NOMO-1 treated with dmso at 0.1 percent for 144 hours (cell line): ENCODE measurements at regions not wholly inside any gene's neighbourhood (a gene's known extent, or its start where the extent isn't known, plus 50 kb on each side); places are given as distances from the start of the nearest gene placed in this dataset.

Source experiments
- DNase-seq: peaks from one replicate; lab custom pipeline; 2025; ENCODE audit not compliant: unreplicated experiment; lab: John Stamatoyannopoulos, UW

DNA sequence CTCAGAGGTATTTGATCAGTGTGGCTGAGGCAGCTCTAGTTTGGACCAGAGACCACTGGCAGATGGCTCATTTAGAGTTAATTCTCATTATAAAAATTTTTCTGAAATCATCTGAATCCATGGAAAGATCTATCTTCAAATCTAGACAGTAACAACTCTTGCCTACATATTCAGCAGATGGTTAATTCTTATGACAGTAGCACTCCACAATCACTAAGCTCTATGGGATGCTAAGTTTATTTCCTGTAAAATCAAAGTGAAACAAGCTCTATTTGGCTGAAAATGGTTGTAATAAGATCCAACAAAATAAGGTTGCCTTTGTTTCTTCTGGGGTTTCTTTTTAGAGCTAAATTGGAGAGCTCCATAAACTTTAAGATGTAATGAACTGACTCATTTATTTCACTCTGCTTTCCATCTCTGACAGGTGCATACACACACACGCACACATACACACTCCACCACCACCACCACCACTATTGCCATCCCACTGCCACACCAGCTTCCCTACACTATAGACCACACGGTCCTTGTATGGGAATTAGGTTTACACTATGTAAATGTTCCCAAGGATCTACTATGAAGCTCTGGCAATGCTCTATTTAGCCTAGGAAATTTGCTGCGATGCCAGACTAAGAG, 293.1 kb downstream of the RPAP3 start:
- no peak for DNase-seq

DNA sequence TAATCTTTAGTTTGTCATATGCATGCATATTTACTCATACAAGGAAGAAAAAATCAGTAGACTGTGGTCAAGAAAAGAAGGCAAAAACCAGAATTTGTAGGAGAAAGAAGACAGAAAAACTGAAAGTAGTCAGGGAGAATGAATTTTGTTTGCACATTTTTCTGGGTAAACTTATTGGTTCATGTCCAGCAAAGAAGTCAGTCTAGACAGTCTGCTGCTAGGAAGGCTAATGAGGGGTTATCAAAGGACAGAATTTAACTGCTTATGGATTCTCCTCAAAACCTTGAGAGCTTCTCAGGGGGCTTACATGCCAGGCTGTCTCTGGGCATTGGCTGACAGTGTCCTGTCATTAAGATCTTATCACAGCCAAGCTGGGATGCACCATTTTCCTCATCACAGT, 293.9 kb downstream of the RPAP3 start:
- no peak for DNase-seq

DNA sequence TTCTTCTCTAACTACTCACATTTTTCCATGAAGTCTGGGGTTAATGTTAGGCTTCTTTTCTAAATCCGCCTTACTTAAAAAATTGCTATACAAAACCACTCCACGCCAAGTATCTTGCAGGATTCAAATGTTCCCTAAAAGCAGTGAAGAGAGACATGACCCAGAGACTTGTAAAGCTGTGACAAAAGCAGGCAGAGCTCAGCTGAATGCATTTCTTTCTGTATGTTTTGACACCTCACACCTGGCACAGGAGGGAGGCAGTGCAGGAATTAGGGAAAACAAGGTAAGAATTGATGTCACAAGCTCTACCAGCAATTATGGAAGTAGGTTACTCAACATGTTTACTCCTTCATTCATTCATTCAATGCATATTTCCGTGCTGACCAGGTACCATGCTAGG, 295.0 kb downstream of the RPAP3 start:
- DNase-seq, result no peak

DNA sequence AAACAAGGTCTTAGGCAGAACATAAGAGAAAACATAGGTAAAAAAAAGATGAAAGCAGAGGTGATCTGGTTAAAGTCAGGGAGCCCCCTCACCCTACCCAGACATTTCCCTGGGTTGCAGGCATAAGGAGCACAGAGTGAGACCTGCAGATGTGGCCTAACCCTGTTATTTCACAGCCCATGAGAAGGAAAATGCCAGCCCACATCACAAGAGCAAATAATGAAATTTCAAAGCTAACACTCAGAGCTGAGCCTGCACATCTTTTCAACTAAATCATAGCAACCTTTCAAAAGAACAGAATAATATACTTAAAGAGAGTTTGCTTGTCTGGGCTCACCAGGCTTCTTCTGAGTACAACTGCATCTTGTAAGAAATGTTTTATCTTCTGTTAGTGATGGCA, 295.4 kb downstream of the RPAP3 start:
- no peak for DNase-seq

DNA sequence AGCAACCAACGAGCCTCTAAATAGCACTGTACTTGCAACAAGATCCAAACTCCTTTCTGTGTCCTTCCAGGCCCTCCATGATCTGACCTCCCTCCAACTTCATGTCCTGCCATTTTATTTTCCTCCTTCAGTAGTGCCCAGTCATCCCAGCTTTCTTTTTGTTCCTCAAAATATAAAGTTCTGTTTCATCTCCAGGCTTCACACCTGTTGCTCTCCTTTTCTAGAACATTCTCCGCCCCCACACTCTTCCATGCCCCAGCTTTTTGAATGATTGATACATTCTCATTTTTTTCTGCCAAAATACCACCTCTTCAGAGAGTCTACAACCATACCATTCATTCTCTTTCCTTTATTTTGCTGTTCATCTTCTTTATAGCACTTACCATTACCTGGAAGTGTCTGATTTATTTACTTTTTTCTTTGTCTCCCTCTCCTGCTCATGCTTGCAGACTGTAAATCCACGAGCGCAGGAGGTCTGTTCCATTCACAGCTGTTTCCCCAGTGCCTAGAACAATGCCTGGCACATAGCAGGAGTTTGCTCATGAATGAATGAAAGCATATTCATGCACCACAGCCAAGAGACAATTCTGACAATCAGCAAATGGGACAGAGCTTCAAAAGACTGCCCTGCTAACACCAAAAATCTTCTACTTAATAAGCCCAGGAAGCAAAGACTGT, 296.4 kb downstream of the RPAP3 start:
- DNase-seq, result no peak

DNA sequence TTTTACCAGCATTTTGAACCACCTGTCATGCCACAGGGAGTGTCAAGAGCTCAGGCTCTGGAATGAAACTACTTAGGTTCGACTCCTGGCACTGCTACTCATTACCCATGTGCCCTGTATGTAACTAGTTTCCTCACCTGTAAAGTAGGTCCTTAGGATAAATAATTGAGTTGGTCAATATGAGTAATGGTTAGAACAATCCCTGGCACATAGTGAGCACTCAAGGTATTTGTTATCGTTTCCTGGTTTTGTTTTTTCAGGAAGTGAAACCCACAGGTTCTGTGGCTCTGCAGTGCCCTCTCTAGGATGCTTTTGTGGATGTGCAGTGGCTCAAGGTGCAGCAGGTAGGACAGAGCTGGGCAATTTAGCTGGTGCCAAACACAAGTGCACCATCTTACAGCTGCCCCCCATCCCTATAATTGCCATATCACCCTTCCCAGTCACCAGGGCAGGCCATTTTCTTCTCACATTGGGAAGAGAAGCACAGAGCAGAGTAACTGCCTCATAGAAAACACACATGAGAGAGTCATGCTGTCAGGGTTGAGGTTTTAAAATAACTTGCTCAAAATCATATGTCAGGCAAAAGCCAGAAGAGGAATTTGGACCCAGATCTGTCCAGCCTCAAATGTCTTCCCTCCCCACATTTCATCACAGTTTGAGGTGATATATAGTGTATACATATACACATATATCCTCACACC, 297.5 kb downstream of the RPAP3 start:
- DNase-seq, result peak; percentile 36

DNA sequence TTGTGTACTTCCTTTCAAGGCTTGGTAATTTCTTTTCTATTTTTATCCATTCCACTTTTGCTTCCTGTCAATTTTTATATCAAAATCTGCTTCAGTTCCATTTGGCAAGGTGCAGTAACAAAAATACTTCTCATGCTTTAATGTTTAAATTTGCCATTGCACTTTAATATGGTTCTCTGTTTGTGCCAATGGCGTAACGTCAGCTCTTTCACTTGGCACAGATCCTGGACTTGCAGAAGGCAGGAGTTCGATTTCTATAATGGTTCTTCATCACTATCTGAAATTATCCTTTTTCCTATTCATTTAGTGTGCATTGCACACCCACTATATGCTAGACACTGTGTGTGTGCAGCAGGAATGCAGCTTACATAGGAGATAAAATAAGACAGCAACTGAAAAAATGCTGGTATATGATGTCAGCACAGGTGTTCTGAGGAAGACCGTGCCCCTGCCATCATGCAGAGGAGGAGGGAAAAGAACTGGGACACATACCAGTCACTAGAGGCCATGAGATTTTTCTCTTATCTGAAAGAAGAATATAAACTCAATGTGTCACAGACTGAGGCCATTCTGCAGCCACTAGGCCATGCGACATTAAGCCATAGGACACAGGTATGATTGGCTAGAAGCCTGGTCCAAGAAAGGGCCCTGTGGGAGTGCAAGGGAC, 298.2 kb downstream of the RPAP3 start:
- DNase-seq, result no peak

DNA sequence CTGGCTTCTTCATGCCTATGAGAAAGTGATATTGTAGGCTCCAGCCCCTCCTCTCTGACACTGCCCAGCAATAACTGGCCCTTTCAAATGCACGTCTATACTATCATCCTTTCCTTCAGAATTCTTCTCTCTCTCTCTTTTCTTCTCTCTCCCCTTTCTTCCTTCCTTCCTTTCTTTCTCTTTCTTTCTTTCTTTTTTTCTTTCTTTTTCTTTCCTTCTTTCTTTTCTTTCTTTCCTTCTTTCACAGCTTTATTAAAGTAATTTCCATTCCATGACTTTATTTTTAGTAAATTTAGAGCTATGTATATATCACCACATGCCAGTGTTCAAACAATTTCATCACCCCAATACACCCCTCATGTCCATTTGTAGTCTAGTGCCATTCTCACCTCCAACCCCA, 302.1 kb downstream of the RPAP3 start:
- no peak for DNase-seq

DNA sequence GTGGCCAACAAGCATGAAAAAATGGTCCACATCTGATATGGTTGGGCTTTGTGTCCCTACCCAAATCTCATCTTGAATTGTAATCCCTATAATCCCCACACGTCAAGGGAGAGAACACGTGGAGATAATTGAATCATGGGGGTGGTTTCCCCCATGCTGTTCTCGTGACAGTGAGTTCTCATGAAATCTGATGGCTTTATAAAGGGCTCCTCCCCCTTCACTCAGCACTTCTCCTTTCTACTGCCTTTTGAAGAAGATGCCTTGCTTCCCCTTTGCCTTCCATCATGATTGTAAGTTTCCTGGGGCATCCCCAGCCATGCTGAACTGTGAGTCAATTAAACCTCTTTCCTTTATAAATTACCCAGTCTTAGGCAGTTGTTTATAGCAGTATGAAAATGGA, 304.6 kb downstream of the RPAP3 start:
- peak; percentile 40 for DNase-seq

DNA sequence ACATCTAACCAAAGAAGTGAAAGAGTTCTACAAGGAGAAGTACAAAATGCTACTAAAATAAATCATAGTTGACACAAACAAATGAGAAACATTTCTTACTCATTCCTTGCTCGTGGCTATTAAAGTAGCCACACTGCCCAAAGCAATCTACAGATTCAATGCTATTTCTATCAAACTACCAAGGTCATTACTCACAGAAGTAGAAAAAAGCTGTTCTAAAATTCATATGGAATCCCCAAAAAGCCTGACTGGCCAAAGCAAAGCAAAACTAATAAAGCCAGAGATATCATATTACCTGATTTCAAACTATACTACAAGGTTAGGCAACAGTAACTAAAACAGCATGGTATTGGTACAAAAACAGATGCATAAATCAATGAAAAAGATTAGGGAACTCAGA, 305.6 kb downstream of the RPAP3 start:
- no peak for DNase-seq

DNA sequence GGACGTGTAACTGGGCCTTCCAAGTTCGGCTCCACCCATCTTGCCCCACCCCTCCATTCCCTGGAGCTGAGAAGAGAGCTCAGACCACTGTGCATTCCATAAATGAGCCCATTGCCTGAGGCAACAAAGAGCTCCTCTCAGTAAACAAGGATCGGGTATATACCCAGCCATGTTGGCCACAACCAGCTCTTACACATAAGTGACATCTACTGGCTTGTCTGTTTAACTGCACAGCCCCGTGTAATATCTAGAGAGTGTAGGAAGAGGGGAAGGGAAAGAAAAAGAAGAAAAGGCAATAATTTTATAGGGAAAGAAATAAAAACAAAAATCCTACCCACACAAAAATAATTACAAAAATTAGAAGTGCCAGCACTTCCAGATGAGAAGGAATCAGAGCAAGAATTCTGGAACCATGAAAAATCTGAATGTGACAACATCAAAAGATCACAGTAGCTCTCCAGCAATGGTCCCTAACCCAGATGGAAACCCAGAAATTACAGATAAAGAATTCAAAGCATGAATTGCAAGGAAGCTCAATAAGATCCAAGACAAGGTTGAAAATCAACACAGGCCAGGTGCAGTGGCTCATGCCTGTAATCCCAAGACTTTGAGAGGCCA, 308.1 kb downstream of the RPAP3 start:
- no peak for DNase-seq

DNA sequence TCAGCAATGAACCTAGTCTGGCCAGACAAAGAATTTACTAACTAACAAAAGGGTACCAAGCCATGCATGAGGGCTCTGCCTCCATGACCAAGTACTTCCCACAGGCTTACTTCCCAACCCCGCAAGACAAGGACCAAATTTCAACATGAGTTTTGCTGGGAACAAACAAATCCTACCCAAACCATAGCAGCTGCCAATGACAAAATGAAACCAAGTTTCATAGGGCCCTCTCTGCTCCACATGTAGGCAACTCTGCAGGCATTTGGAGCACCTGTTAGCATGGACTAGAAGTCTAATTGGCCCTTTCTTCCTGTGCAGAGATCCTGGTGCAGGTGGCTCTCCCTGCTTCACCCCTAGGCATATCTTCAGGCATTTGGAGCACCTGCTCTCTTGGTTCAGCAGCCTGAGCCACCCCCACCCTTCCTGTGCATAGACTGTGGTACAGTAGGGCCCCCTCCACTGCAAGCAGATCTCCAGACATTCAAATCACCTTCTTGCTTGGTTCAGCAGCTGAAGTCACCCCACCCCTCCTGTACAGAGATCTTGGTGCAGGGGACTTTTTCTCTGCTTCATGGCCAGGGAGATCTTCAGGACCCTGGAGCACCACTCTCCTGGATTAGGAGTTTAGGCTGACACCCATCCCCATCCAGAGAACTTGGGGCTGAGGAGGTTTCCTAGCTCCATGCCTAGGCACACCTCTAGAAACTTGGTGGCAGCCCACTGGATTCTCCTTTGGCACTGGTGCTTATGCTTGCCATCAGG, 308.7 kb downstream of the RPAP3 start:
- DNase-seq, result no peak

DNA sequence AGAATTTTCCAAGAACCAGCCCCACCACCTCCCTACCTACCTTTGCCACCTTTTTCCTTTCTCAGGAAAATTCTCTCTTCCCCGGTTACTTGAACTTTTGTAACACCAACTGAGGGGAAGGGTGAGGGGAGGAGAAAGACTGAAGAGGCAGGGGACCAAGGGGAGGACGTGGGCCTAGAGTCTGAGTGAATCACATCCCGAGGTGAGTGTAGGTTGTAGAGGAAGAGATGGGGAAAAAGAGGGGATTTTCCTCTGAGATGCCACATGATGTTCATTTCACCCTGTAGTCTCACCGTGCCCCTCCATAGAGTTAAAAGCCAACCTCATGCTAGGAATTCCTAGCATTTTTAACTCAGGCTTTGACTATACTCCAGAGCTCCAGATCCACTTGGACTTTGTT, 311.8 kb downstream of the RPAP3 start:
- no peak for DNase-seq

DNA sequence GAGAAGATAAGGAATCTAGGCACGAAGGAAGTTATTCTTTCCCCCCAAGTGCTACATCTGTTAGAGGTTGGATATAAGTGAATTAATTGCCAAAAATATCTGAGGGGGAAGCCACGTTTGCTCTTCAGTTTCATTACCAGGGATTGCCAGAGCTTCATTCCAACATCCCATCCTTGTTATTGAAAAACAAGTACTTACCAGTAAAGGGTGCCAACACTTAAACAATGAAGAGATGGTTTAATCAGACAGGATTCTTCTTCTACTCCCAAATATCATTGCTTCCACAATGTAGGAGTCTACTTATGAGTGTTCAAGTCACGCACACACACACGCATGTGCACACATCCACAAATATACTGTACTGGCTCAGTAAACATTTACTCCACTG, 312.4 kb downstream of the RPAP3 start:
- no peak for DNase-seq

DNA sequence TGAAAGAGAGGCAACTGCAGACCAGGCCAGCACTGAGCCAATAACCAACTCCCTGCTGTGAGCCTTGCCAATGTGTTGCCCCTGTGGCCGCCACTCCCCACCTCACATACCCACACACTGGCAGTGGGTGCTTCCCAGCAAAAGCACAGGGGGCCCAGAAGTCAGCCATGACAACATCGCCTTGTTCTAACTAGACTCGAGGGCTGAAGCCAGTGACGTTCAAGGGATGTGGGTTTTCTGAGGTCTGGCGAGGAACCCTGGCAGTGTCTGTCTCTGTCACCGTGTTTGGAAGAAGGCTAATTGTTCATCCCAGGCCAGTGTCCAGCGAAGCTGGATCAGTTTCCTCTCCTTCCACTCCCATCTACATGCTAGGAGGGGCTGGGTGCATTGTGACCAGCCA, 311.8 kb upstream of the AMIGO2 start:
- no peak for DNase-seq

DNA sequence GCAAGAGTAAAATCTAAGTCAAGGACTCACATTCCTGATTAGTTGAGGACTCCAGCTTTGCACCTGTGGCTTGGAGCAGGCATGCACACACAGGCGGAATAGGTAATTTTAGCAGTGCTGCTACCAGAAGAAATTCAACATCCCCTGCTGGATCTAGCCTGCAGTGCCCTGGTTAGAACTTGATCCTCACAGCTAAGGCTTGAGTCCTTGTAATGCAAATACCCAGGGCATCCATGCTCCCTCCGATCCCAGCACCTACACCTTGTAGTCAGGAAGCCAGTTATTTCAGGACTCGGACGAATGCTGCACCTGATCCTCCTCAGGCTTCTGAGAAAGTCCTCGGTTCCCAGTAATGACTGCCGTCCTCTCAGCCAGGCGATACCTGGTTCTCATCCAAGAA, 309.0 kb upstream of the AMIGO2 start:
- DNase-seq, result no peak

DNA sequence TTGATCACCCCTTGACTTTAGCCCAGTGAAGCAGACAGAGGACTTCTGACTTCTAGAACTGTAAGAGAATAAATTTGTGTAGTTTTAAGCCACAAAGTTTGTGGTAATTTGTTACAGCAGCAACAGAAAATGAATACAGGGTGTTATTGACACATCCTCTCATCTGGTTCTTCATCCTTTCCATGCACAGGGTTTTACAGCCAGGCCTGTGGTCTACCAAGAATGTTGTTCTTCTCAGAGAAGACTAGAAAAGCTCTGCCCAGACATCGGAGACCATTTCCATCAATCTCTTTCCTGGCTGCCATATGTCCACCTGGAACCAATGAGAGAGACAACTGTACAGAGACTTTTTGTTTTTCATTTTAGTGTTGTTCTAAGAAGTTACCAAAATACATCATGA, 308.2 kb upstream of the AMIGO2 start:
- DNase-seq, result no peak

DNA sequence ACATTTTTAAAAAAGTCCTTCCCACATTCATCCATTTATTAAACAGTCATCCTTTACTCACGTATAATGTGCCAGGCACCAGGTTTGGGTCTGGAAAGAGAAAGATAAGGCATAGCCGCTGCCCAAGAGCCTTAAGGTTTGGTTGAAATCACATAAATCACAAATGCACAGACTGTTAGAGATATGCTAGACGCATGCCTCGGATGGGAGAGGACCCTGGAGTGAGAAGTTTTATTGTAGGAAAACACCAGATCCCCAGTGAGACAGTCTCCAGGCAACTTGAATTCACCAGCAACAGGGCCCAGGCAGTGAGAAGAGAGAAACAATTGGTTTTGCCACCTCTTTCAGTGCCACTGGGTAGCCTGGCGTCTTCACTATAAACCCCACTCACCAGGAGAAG, 305.9 kb upstream of the AMIGO2 start:
- DNase-seq, result no peak

DNA sequence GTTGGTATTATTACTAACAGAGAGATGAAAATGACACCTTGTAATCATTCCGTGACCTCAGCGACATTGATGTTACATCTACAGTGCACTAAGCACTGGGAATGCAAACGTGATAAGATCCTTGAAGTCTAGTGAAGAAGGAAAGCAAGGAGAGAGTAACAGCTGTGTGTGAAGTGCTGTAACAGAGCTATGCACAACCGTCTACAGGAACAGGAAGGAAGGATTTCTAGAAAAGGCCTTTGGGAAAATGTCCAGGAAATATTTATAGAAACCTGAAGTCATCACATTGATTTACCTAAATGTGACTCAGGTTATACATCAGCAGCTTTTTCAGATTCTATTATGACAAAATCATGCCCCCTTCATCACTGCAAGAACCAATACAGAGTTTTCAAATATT, 304.2 kb upstream of the AMIGO2 start:
- DNase-seq, result no peak

DNA sequence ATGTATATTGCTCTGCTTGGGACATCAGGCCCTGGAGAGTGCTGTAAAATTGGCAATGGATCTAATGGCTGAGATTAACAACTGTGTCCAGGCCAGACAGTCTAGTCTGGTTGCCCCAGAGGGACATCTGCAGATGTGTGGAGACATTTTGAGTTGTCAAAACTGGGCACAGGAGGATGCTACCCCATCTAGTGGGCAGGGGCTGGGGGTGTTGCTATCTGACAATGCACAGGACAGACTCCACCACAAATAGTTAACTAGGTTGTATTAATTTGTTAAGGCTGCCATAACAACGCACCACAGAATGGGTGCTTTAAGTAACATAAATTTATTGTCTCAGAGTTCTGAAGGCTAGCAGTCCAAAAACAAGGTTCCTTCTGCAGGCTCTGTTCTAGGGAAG, 302.5 kb upstream of the AMIGO2 start:
- DNase-seq, result no peak

DNA sequence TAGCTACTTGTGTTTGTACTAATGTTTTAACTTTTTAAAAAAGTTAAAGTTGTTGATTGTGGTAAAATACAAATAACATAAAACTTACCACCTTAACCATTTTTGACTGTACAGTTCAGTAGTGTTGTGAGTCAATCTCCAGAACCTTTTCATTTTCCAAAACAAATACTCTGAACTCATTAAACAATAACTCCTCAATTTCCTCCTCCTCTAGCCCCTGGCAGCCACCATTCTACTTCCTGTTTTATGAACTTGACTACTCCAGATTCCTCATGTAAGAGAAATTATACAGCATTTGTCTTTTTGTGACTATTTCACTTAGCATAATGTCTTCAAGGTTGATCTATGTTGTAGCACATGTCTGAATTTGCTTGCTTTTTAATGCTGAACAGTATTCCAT, 299.1 kb upstream of the AMIGO2 start:
- DNase-seq, result no peak
